ENCODE measurements at regions not wholly inside any gene's neighbourhood (a gene's known extent, or its start where the extent isn't known, plus 50 kb on each side); places are given as distances from the start of the nearest gene placed in this dataset.

- DNase-seq, result no peak
Measured at GRCh38 chr1:36602184-36602583, 119.5 kb upstream of the CSF3R start.

GRCh38 chr1:36599828-36600227 is 117.1 kb upstream of the CSF3R start:
- no peak for DNase-seq

- no peak for DNase-seq
Measured at GRCh38 chr1:36597514-36597913, 114.8 kb upstream of the CSF3R start.

GRCh38 chr1:36595921-36596320 is 113.2 kb upstream of the CSF3R start:
- DNase-seq, result no peak

GRCh38 chr1:36595349-36595748 is 112.6 kb upstream of the CSF3R start:
- DNase-seq, result no peak

- DNase-seq, result no peak
Measured at GRCh38 chr1:36594023-36594422, 111.3 kb upstream of the CSF3R start.

- no peak for DNase-seq
Measured at GRCh38 chr1:36591278-36591677, 108.6 kb upstream of the CSF3R start.

GRCh38 chr1:36590771-36591170 is 108.1 kb upstream of the CSF3R start:
- no peak for DNase-seq

GRCh38 chr1:36590264-36590663 is 107.6 kb upstream of the CSF3R start:
- no peak for DNase-seq

- no peak for DNase-seq
Measured at GRCh38 chr1:36588972-36589371, 106.3 kb upstream of the CSF3R start.

GRCh38 chr1:36585569-36586548 is 103.1 kb upstream of the CSF3R start:
- no peak for DNase-seq

GRCh38 chr1:36584874-36585453 is 102.3 kb upstream of the CSF3R start:
- DNase-seq, result no peak

- no peak for DNase-seq
Measured at GRCh38 chr1:36583980-36584782, 101.5 kb upstream of the CSF3R start.

GRCh38 chr1:36583080-36583479 is 100.4 kb upstream of the CSF3R start:
- DNase-seq, result no peak

- no peak for DNase-seq
Measured at GRCh38 chr1:36582066-36582755, 99.5 kb upstream of the CSF3R start.

GRCh38 chr1:36580524-36580923 is 97.8 kb upstream of the CSF3R start:
- no peak for DNase-seq

GRCh38 chr1:36579039-36579438 is 96.3 kb upstream of the CSF3R start:
- no peak for DNase-seq

GRCh38 chr1:36576551-36577110 is 93.9 kb upstream of the CSF3R start:
- no peak for DNase-seq

GRCh38 chr1:36576118-36576517 is 93.4 kb upstream of the CSF3R start:
- peak; percentile 82 for DNase-seq

- no peak for DNase-seq
Measured at GRCh38 chr1:36573445-36573844, 90.7 kb upstream of the CSF3R start.

GRCh38 chr1:36572906-36573305 is 90.2 kb upstream of the CSF3R start:
- DNase-seq, result no peak

GRCh38 chr1:36572142-36572715 is 89.5 kb upstream of the CSF3R start:
- no peak for DNase-seq
